HEK293 (cell line): ENCODE measurements at regions not wholly inside any gene's neighbourhood (a gene's known extent, or its start where the extent isn't known, plus 50 kb on each side); places are given as distances from the start of the nearest gene placed in this dataset.

Experiments used
- CTCF ChIP-seq: fragments of 450-650 bp; formaldehyde crosslinking; IDR thresholded peaks from 2 replicates; pipeline ENCODE4 v1.5.1; 2016; ENCODE audit warnings: missing biosample characterization, missing genetic modification characterization
- SP7 ChIP-seq: fragments of 450-650 bp; formaldehyde crosslinking; IDR thresholded peaks from 2 replicates; pipeline ENCODE4 v1.5.1; 2016; ENCODE audit warnings: missing biosample characterization, missing genetic modification characterization
- YY1 ChIP-seq: fragments of 450-650 bp; formaldehyde crosslinking; IDR thresholded peaks from 2 replicates; pipeline ENCODE4 v1.5.1; 2018; ENCODE audit warnings: missing biosample characterization, missing genetic modification characterization
- ZNF112 ChIP-seq: fragments of 450-650 bp; formaldehyde crosslinking; IDR thresholded peaks from 2 replicates; pipeline ENCODE4 v1.5.0; 2017; ENCODE audit warnings: missing biosample characterization, missing genetic modification characterization
- ZNF555 ChIP-seq: fragments of 450-650 bp; formaldehyde crosslinking; conservative IDR thresholded peaks from 2 replicates; pipeline ENCODE4 v1.5.1; 2017; ENCODE audit warnings: missing biosample characterization, mild to moderate bottlenecking, missing genetic modification characterization, inconsistent platforms
- ZNF660 ChIP-seq: fragments of 450-650 bp; IDR thresholded peaks from 2 replicates; pipeline ENCODE4 v1.5.1; 2018; ENCODE audit warnings: missing biosample characterization, mild to moderate bottlenecking, missing genetic modification characterization

- no peak for TF ChIP-seq SP7 (tag by site-specific recombination)
- TF ChIP-seq ZNF555: no peak
- no peak for TF ChIP-seq YY1 (tag by site-specific recombination)
- TF ChIP-seq CTCF: no peak
- TF ChIP-seq ZNF660 (tag by site-specific recombination): no peak
- TF ChIP-seq ZNF112 (tag by site-specific recombination): no peak
Observed at GRCh38 chr14:34023824-34024767, 73.2 kb upstream of the EGLN3 start.
